WI38 (cell line): ENCODE measurements at regions not wholly inside any gene's neighbourhood (a gene's known extent, or its start where the extent isn't known, plus 50 kb on each side); places are given as distances from the start of the nearest gene placed in this dataset.

Experiments used
- H3K4me3 ChIP-seq: 2 replicates; pipeline ENCODE4 v1.5.1; 2011; ENCODE audit warnings: low read depth, mild to moderate bottlenecking, control low read depth, low read length
- CTCF ChIP-seq: IDR thresholded peaks from 2 replicates; pipeline ENCODE4 v1.5.1; 2012; ENCODE audit warnings: low read depth, mild to moderate bottlenecking, control low read depth, low read length

GRCh38 chr10:118481871-118482270, 113.6 kb downstream of the PRLHR start:
- TF ChIP-seq CTCF: no peak
- H3K4me3 ChIP-seq: no peak overlapping the region

- no peak overlapping the region for H3K4me3 ChIP-seq
- no peak for TF ChIP-seq CTCF
Observed at GRCh38 chr10:118475214-118475613, 120.2 kb downstream of the PRLHR start.

- no peak overlapping the region for H3K4me3 ChIP-seq
- no peak for TF ChIP-seq CTCF
Observed at GRCh38 chr10:118474111-118474510, 121.3 kb downstream of the PRLHR start.

GRCh38 chr10:118473305-118473960, 122.0 kb downstream of the PRLHR start:
- TF ChIP-seq CTCF: no peak
- H3K4me3 ChIP-seq: no peak overlapping the region

GRCh38 chr10:118472415-118473304, 122.8 kb downstream of the PRLHR start:
- H3K4me3 ChIP-seq: no peak overlapping the region
- TF ChIP-seq CTCF: no peak

- no peak for TF ChIP-seq CTCF
- no peak overlapping the region for H3K4me3 ChIP-seq
Observed at GRCh38 chr10:118471863-118472262, 123.6 kb downstream of the PRLHR start.

- no peak for TF ChIP-seq CTCF
- H3K4me3 ChIP-seq: no peak overlapping the region
Observed at GRCh38 chr10:118470470-118470869, 125.0 kb downstream of the PRLHR start.
